WTC11 (cell line): ENCODE measurements at regions not wholly inside any gene's neighbourhood (a gene's known extent, or its start where the extent isn't known, plus 50 kb on each side); places are given as distances from the start of the nearest gene placed in this dataset.

ENCODE experiments used
- ATAC-seq: fragments of 200-7000 bp; cut with Tn5 transposase; 2 replicates; pipeline ENCODE4 v1.10.0; 2021; ENCODE audit warnings: mild to moderate bottlenecking, moderate library complexity
- CTCF ChIA-PET: fragments of 300-600 bp; sonication (Branson Sonifier 250); formaldehyde crosslinking; loops from one replicate; lab custom pipeline; 2021; ENCODE audit warnings: antibody characterized with exemption; lab: Charles Lee
- POLR2A ChIA-PET: fragments of 350-600 bp; sonication (Branson Sonifier 250); formaldehyde crosslinking; loops from one replicate; lab custom pipeline; 2021; ENCODE audit warnings: antibody characterized with exemption; lab: Charles Lee
- DNase-seq: peaks from one replicate; pipeline ENCODE4 v3.0.0; 2021; ENCODE audit warnings: low spot score
- H3K27ac Mint-ChIP-seq: 2 replicates; pipeline ENCODE4 v1.8.0; 2021; ENCODE audit warnings: mixed read lengths
- H3K27me3 Mint-ChIP-seq: 2 replicates; pipeline ENCODE4 v1.8.0; 2021; ENCODE audit warnings: low read depth, mild to moderate bottlenecking, moderate library complexity, mixed read lengths
- H3K36me3 Mint-ChIP-seq: 2 replicates; pipeline ENCODE4 v1.8.0; 2021; ENCODE audit warnings: mixed read lengths
- H3K4me1 Mint-ChIP-seq: 2 replicates; pipeline ENCODE4 v1.8.0; 2022; ENCODE audit warnings: mixed read lengths
- H3K4me3 Mint-ChIP-seq: 2 replicates; pipeline ENCODE4 v1.8.0; 2021; ENCODE audit warnings: mild to moderate bottlenecking, moderate library complexity, mixed read lengths
- H3K9me3 Mint-ChIP-seq: 2 replicates; pipeline ENCODE4 v1.8.0; 2021; ENCODE audit warnings: mixed read lengths
- ARID4B ChIP-seq: sonication (generic); formaldehyde crosslinking; IDR thresholded peaks from 2 replicates; pipeline ENCODE4 v1.8.0; 2023; ENCODE audit warnings: missing genetic modification reagents, mild to moderate bottlenecking, borderline replicate concordance
- CDX4 ChIP-seq: fragments of 250-450 bp; sonication (Bioruptor Pico); IDR thresholded peaks from 2 replicates; pipeline ENCODE4 v1.9.0; 2021; ENCODE audit warnings: moderate library complexity, mild to moderate bottlenecking, inconsistent platforms, borderline replicate concordance
- CREB1 ChIP-seq: sonication (generic); formaldehyde crosslinking; IDR thresholded peaks from 2 replicates; pipeline ENCODE4 v1.8.0; 2023; ENCODE audit warnings: mild to moderate bottlenecking, missing genetic modification reagents
- CREM ChIP-seq: sonication (generic); formaldehyde crosslinking; IDR thresholded peaks from 2 replicates; pipeline ENCODE4 v1.8.1; 2022; ENCODE audit warnings: mild to moderate bottlenecking, missing genetic modification reagents, moderate library complexity
- E2F4 ChIP-seq: sonication (generic); formaldehyde crosslinking; IDR thresholded peaks from 2 replicates; pipeline ENCODE4 v1.8.1; 2022; ENCODE audit warnings: low read depth, mild to moderate bottlenecking, moderate library complexity, missing genetic modification reagents, borderline replicate concordance
- HMGA2 ChIP-seq: fragments of 250-450 bp; sonication (Bioruptor Pico); IDR thresholded peaks from 2 replicates; pipeline ENCODE4 v1.4.0; 2021; ENCODE audit warnings: mild to moderate bottlenecking, moderate library complexity
- KAT7 ChIP-seq: sonication (generic); formaldehyde crosslinking; IDR thresholded peaks from 2 replicates; pipeline ENCODE4 v1.8.1; 2023; ENCODE audit warnings: missing genetic modification reagents, mild to moderate bottlenecking, borderline replicate concordance
- MYBL2 ChIP-seq: sonication (generic); formaldehyde crosslinking; IDR thresholded peaks from 2 replicates; pipeline ENCODE4 v1.8.1; 2023; ENCODE audit warnings: mild to moderate bottlenecking, moderate library complexity, missing genetic modification reagents
- NR3C1 ChIP-seq: sonication (generic); formaldehyde crosslinking; conservative IDR thresholded peaks from 2 replicates; pipeline ENCODE4 v1.8.1; 2023; ENCODE audit warnings: low read depth, mild to moderate bottlenecking, missing genetic modification reagents
- RORB ChIP-seq: fragments of 250-450 bp; sonication (Bioruptor Pico); IDR thresholded peaks from 2 replicates; pipeline ENCODE4 v1.9.0; 2021; ENCODE audit warnings: mild to moderate bottlenecking
- SMAD4 ChIP-seq: sonication (generic); formaldehyde crosslinking; IDR thresholded peaks from 2 replicates; pipeline ENCODE4 v1.8.0; 2022; ENCODE audit warnings: mild to moderate bottlenecking, missing genetic modification reagents
- STAT6 ChIP-seq: sonication (generic); formaldehyde crosslinking; conservative IDR thresholded peaks from 2 replicates; pipeline ENCODE4 v1.8.1; 2023; ENCODE audit warnings: mild to moderate bottlenecking, low read depth, missing genetic modification reagents, moderate library complexity
- ZNF219 ChIP-seq: sonication (generic); formaldehyde crosslinking; IDR thresholded peaks from 2 replicates; pipeline ENCODE4 v1.8.0; 2023; ENCODE audit warnings: missing genetic modification reagents, mild to moderate bottlenecking, borderline replicate concordance
- ZNF317 ChIP-seq: sonication (generic); formaldehyde crosslinking; IDR thresholded peaks from 2 replicates; pipeline ENCODE4 v1.8.1; 2023; ENCODE audit warnings: low read depth, mild to moderate bottlenecking, moderate library complexity, missing genetic modification reagents, borderline replicate concordance
- TF ChIP-seq, protein P1 (sequence below): fragments of 250-450 bp; sonication (Bioruptor Pico); conservative IDR thresholded peaks from 2 replicates; pipeline ENCODE4 v1.9.0; 2021; ENCODE audit warnings: mild to moderate bottlenecking
- TF ChIP-seq, protein P2 (sequence below): sonication (generic); formaldehyde crosslinking; IDR thresholded peaks from 2 replicates; pipeline ENCODE4 v1.8.1; 2023; ENCODE audit warnings: mild to moderate bottlenecking, missing genetic modification reagents, borderline replicate concordance
- TF ChIP-seq, protein P3 (sequence below): sonication (generic); formaldehyde crosslinking; IDR thresholded peaks from 2 replicates; pipeline ENCODE4 v1.8.1; 2023; ENCODE audit warnings: mild to moderate bottlenecking, missing genetic modification reagents, moderate library complexity

DNA sequence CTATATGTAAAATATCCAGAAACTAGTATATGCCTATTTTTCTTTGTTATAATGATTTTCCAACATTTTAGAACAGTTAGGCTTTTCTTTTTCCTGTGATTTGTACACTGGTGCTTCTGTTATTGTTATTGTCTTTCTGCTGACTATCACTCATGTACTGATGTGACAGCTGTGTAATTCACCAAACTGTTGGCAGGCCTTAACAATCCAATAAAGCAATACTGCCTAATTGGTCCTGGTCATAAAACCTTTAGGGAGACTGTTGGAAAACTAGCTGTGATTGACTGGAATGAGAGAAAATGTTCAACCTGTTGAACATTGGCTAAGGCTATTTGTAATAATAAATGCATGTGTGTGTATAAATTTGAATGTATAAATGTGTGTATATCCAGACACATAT is 956.6 kb downstream of the REEP3 start:
- H3K27ac Mint-ChIP-seq = no peak overlapping the region
- peaks cover 8% of the 10 kb centered on the region for H3K36me3 Mint-ChIP-seq
- no peaks in the 10 kb centered on the region for H3K4me1 Mint-ChIP-seq
- H3K9me3 Mint-ChIP-seq = peaks cover 33% of the 10 kb centered on the region
- no peaks in the 10 kb centered on the region for H3K27me3 Mint-ChIP-seq
- POLR2A ChIA-PET = no interaction called here
- no peak for ATAC-seq
- no peak for TF ChIP-seq RORB (CRISPR knock-in tag)
- TF ChIP-seq STAT6 (CRISPR knock-in tag) = no peak
- TF ChIP-seq HMGA2 (CRISPR knock-in tag) = no peak
- TF ChIP-seq, protein P1, sequence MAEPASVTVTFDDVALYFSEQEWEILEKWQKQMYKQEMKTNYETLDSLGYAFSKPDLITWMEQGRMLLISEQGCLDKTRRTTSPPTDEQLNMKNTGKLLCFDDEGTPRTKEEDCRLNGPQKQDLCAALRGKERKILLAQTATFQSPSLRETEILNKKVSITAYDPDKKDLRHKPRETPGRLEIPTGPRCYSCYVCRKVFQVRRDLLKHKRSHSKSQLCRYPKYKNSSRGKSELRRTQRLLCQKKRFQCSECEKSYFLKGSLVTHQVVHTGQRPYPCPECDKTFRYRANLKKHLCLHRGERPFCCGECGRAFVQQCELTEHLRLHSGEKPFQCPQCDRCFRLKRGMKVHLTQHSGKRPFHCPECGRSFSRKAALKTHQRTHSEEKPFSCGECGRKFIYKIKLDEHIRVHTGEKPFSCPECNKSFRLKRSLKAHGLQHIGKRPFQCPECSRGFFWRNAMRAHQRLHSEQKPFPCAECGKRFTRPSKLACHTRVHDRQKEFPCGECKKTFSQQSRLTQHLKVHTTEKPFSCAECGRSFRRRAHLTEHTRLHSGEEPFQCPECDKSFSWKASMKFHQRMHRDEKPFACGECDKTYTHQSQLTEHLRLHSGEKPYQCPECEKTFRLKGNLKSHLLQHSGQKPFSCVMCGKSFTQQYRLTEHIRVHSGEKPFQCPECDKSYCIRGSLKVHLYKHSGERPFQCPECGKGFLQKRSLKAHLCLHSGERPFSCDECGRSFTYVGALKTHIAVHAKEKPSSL (CRISPR knock-in tag) = no peak
- TF ChIP-seq ZNF219 (CRISPR knock-in tag) = no peak
- TF ChIP-seq SMAD4 (CRISPR knock-in tag) = no peak
- TF ChIP-seq, protein P2, sequence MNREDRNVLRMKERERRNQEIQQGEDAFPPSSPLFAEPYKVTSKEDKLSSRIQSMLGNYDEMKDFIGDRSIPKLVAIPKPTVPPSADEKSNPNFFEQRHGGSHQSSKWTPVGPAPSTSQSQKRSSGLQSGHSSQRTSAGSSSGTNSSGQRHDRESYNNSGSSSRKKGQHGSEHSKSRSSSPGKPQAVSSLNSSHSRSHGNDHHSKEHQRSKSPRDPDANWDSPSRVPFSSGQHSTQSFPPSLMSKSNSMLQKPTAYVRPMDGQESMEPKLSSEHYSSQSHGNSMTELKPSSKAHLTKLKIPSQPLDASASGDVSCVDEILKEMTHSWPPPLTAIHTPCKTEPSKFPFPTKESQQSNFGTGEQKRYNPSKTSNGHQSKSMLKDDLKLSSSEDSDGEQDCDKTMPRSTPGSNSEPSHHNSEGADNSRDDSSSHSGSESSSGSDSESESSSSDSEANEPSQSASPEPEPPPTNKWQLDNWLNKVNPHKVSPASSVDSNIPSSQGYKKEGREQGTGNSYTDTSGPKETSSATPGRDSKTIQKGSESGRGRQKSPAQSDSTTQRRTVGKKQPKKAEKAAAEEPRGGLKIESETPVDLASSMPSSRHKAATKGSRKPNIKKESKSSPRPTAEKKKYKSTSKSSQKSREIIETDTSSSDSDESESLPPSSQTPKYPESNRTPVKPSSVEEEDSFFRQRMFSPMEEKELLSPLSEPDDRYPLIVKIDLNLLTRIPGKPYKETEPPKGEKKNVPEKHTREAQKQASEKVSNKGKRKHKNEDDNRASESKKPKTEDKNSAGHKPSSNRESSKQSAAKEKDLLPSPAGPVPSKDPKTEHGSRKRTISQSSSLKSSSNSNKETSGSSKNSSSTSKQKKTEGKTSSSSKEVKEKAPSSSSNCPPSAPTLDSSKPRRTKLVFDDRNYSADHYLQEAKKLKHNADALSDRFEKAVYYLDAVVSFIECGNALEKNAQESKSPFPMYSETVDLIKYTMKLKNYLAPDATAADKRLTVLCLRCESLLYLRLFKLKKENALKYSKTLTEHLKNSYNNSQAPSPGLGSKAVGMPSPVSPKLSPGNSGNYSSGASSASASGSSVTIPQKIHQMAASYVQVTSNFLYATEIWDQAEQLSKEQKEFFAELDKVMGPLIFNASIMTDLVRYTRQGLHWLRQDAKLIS (CRISPR knock-in tag) = no peak
- TF ChIP-seq KAT7 (CRISPR knock-in tag) = no peak
- TF ChIP-seq CREM = no peak
- TF ChIP-seq ZNF317 (CRISPR knock-in tag) = no peak
- TF ChIP-seq MYBL2 (CRISPR knock-in tag) = no peak
- TF ChIP-seq CREB1 (CRISPR knock-in tag) = no peak
- no peak for TF ChIP-seq E2F4 (CRISPR knock-in tag)
- no peak for TF ChIP-seq CDX4
- TF ChIP-seq, all 79 proteins: peak for 0
- no peak overlapping the region for H3K4me3 Mint-ChIP-seq
- CTCF ChIA-PET = no interaction called here
- no peak for DNase-seq

GRCh38 chr10:64484811-64485330 is 963.7 kb downstream of the REEP3 start:
- DNase-seq = no peak
- ChIA-PET CTCF (no interaction called here), POLR2A (no interaction called here)
- H3K9me3 Mint-ChIP-seq = peaks cover 6% of the 10 kb centered on the region
- H3K36me3 Mint-ChIP-seq = no peaks in the 10 kb centered on the region
- no peak for ATAC-seq
- H3K4me1 Mint-ChIP-seq = no peaks in the 10 kb centered on the region
- H3K27ac Mint-ChIP-seq = no peak overlapping the region
- H3K4me3 Mint-ChIP-seq = no peak overlapping the region
- H3K27me3 Mint-ChIP-seq = no peaks in the 10 kb centered on the region
- no peak for TF ChIP-seq CREB1 (CRISPR knock-in tag)
- TF ChIP-seq, protein P3, sequence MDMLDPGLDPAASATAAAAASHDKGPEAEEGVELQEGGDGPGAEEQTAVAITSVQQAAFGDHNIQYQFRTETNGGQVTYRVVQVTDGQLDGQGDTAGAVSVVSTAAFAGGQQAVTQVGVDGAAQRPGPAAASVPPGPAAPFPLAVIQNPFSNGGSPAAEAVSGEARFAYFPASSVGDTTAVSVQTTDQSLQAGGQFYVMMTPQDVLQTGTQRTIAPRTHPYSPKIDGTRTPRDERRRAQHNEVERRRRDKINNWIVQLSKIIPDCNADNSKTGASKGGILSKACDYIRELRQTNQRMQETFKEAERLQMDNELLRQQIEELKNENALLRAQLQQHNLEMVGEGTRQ (CRISPR knock-in tag) = no peak
- no peak for TF ChIP-seq NR3C1 (CRISPR knock-in tag)
- no peak for TF ChIP-seq ARID4B (CRISPR knock-in tag)
